ENCODE measurements at regions not wholly inside any gene's neighbourhood (a gene's known extent, or its start where the extent isn't known, plus 50 kb on each side); places are given as distances from the start of the nearest gene placed in this dataset.

DNA sequence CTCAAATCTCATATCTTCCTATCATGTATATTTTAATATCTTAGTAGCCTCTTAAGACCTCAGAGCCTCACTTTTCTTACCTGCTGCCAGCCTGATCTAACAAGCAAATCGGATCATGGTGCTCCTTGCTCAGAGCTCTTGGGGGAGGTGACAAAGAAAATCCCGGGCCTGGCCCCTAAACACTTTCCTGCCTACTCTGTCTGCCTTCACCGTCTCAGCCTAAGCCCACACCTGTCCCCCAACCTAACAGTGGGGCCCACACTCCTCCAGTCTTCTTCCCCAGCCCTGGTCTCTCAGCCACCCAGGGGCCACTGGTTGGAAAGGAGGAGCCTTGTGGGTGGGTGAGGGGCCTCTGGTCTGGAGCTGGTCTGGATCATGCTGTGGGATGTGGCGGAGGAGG is 207.3 kb downstream of the HAUS1 start:
- Mint-ChIP-seq H3K27me3 (ENCODE audit: low read depth) (no peaks in the 10 kb centered on the region), H3K4me3 (no peak overlapping the region), H3K27ac (no peak overlapping the region), H3K36me3 (no peaks in the 10 kb centered on the region), H3K4me1 (peaks cover 21% of the 10 kb centered on the region), H3K9me3 (peaks cover 9% of the 10 kb centered on the region; the same call in 1 of the 2 replicates)
- ATAC-seq (no peak), DNase-seq (ENCODE audit: low spot score) (no peak)
- ChIA-PET CTCF (interaction anchor here (0.6 to 2.6 kb wide), 9 partner anchors 9 to 347 kb away, joined by 3 to 11 read pairs (median 3); no protein-coding TSS in a partner anchor), POLR2A (no interaction called here)
- TF ChIP-seq GABPB1 (CRISPR knock-in tag; IDR thresholded peaks at IDR 0.05), result no peak
- TF ChIP-seq FOXJ3 (CRISPR knock-in tag; IDR thresholded peaks at IDR 0.05; ENCODE audit: borderline replicate concordance), result no peak
- TF ChIP-seq, protein P1, sequence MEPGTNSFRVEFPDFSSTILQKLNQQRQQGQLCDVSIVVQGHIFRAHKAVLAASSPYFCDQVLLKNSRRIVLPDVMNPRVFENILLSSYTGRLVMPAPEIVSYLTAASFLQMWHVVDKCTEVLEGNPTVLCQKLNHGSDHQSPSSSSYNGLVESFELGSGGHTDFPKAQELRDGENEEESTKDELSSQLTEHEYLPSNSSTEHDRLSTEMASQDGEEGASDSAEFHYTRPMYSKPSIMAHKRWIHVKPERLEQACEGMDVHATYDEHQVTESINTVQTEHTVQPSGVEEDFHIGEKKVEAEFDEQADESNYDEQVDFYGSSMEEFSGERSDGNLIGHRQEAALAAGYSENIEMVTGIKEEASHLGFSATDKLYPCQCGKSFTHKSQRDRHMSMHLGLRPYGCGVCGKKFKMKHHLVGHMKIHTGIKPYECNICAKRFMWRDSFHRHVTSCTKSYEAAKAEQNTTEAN (CRISPR knock-in tag; IDR thresholded peaks at IDR 0.05), result no peak
- TF ChIP-seq, protein P2, sequence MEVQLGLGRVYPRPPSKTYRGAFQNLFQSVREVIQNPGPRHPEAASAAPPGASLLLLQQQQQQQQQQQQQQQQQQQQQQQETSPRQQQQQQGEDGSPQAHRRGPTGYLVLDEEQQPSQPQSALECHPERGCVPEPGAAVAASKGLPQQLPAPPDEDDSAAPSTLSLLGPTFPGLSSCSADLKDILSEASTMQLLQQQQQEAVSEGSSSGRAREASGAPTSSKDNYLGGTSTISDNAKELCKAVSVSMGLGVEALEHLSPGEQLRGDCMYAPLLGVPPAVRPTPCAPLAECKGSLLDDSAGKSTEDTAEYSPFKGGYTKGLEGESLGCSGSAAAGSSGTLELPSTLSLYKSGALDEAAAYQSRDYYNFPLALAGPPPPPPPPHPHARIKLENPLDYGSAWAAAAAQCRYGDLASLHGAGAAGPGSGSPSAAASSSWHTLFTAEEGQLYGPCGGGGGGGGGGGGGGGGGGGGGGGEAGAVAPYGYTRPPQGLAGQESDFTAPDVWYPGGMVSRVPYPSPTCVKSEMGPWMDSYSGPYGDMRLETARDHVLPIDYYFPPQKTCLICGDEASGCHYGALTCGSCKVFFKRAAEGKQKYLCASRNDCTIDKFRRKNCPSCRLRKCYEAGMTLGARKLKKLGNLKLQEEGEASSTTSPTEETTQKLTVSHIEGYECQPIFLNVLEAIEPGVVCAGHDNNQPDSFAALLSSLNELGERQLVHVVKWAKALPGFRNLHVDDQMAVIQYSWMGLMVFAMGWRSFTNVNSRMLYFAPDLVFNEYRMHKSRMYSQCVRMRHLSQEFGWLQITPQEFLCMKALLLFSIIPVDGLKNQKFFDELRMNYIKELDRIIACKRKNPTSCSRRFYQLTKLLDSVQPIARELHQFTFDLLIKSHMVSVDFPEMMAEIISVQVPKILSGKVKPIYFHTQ (CRISPR knock-in tag; IDR thresholded peaks at IDR 0.05), result no peak
- TF ChIP-seq OVOL2 (CRISPR knock-in tag; IDR thresholded peaks at IDR 0.05; ENCODE audit: borderline replicate concordance), result no peak
- TF ChIP-seq ZNF396 (CRISPR knock-in tag; IDR thresholded peaks at IDR 0.05; ENCODE audit: borderline replicate concordance), result no peak
- TF ChIP-seq, protein P3, sequence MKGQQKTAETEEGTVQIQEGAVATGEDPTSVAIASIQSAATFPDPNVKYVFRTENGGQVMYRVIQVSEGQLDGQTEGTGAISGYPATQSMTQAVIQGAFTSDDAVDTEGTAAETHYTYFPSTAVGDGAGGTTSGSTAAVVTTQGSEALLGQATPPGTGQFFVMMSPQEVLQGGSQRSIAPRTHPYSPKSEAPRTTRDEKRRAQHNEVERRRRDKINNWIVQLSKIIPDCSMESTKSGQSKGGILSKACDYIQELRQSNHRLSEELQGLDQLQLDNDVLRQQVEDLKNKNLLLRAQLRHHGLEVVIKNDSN (CRISPR knock-in tag; IDR thresholded peaks at IDR 0.05), result no peak
- TF ChIP-seq ESRRA (CRISPR knock-in tag; IDR thresholded peaks at IDR 0.05; ENCODE audit: borderline replicate concordance), result no peak
- no peak for TF ChIP-seq JUN (CRISPR knock-in tag; IDR thresholded peaks at IDR 0.05)
- TF ChIP-seq, protein P4, sequence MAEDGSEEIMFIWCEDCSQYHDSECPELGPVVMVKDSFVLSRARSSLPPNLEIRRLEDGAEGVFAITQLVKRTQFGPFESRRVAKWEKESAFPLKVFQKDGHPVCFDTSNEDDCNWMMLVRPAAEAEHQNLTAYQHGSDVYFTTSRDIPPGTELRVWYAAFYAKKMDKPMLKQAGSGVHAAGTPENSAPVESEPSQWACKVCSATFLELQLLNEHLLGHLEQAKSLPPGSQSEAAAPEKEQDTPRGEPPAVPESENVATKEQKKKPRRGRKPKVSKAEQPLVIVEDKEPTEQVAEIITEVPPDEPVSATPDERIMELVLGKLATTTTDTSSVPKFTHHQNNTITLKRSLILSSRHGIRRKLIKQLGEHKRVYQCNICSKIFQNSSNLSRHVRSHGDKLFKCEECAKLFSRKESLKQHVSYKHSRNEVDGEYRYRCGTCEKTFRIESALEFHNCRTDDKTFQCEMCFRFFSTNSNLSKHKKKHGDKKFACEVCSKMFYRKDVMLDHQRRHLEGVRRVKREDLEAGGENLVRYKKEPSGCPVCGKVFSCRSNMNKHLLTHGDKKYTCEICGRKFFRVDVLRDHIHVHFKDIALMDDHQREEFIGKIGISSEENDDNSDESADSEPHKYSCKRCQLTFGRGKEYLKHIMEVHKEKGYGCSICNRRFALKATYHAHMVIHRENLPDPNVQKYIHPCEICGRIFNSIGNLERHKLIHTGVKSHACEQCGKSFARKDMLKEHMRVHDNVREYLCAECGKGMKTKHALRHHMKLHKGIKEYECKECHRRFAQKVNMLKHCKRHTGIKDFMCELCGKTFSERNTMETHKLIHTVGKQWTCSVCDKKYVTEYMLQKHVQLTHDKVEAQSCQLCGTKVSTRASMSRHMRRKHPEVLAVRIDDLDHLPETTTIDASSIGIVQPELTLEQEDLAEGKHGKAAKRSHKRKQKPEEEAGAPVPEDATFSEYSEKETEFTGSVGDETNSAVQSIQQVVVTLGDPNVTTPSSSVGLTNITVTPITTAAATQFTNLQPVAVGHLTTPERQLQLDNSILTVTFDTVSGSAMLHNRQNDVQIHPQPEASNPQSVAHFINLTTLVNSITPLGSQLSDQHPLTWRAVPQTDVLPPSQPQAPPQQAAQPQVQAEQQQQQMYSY (CRISPR knock-in tag; IDR thresholded peaks at IDR 0.05), result no peak
- no peak for TF ChIP-seq SMAD3 (CRISPR knock-in tag; IDR thresholded peaks at IDR 0.05; ENCODE audit: borderline replicate concordance)
- TF ChIP-seq, protein P5, sequence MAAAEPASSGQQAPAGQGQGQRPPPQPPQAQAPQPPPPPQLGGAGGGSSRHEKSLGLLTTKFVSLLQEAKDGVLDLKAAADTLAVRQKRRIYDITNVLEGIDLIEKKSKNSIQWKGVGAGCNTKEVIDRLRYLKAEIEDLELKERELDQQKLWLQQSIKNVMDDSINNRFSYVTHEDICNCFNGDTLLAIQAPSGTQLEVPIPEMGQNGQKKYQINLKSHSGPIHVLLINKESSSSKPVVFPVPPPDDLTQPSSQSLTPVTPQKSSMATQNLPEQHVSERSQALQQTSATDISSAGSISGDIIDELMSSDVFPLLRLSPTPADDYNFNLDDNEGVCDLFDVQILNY (CRISPR knock-in tag; IDR thresholded peaks at IDR 0.05), result no peak
- TF ChIP-seq SMAD4 (CRISPR knock-in tag; IDR thresholded peaks at IDR 0.05), result no peak
- no peak for TF ChIP-seq NR1H2 (CRISPR knock-in tag; IDR thresholded peaks at IDR 0.05)
- no peak for TF ChIP-seq FOXP1 (CRISPR knock-in tag; IDR thresholded peaks at IDR 0.05; ENCODE audit: borderline replicate concordance)
- TF ChIP-seq, protein P6, sequence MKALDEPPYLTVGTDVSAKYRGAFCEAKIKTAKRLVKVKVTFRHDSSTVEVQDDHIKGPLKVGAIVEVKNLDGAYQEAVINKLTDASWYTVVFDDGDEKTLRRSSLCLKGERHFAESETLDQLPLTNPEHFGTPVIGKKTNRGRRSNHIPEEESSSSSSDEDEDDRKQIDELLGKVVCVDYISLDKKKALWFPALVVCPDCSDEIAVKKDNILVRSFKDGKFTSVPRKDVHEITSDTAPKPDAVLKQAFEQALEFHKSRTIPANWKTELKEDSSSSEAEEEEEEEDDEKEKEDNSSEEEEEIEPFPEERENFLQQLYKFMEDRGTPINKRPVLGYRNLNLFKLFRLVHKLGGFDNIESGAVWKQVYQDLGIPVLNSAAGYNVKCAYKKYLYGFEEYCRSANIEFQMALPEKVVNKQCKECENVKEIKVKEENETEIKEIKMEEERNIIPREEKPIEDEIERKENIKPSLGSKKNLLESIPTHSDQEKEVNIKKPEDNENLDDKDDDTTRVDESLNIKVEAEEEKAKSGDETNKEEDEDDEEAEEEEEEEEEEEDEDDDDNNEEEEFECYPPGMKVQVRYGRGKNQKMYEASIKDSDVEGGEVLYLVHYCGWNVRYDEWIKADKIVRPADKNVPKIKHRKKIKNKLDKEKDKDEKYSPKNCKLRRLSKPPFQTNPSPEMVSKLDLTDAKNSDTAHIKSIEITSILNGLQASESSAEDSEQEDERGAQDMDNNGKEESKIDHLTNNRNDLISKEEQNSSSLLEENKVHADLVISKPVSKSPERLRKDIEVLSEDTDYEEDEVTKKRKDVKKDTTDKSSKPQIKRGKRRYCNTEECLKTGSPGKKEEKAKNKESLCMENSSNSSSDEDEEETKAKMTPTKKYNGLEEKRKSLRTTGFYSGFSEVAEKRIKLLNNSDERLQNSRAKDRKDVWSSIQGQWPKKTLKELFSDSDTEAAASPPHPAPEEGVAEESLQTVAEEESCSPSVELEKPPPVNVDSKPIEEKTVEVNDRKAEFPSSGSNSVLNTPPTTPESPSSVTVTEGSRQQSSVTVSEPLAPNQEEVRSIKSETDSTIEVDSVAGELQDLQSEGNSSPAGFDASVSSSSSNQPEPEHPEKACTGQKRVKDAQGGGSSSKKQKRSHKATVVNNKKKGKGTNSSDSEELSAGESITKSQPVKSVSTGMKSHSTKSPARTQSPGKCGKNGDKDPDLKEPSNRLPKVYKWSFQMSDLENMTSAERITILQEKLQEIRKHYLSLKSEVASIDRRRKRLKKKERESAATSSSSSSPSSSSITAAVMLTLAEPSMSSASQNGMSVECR (CRISPR knock-in tag; IDR thresholded peaks at IDR 0.05; ENCODE audit: borderline replicate concordance), result no peak
- no peak for TF ChIP-seq MYBL2 (CRISPR knock-in tag; IDR thresholded peaks at IDR 0.05)
- TF ChIP-seq, protein P7, sequence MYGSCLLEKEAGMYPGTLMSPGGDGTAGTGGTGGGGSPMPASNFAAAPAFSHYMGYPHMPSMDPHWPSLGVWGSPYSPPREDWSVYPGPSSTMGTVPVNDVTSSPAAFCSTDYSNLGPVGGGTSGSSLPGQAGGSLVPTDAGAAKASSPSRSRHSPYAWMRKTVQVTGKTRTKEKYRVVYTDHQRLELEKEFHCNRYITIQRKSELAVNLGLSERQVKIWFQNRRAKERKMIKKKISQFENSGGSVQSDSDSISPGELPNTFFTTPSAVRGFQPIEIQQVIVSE (CRISPR knock-in tag; IDR thresholded peaks at IDR 0.05; ENCODE audit: borderline replicate concordance), result no peak
